Tibial nerve (tissue), 4 donors: ENCODE measurements at regions not wholly inside any gene's neighbourhood (a gene's known extent, or its start where the extent isn't known, plus 50 kb on each side); places are given as distances from the start of the nearest gene placed in this dataset.

ENCODE experiments used
- DNase-seq, 2 donors: peaks; one replicate each; pipeline ENCODE4 v3.0.0-alpha.2; 2019; ENCODE audit warnings: low spot score in 2 of 2
- H3K27ac ChIP-seq, 4 donors: fragments of 200-600 bp; sonication (generic) in 3 of 4; one replicate each; pipeline ENCODE4 v1.5.1; 2017 to 2019; ENCODE audit warnings: mild to moderate bottlenecking in 1 of 4
- H3K27me3 ChIP-seq, 2 donors: fragments of 200-600 bp; sonication (generic) in 1 of 2; one replicate each; pipeline versions ENCODE4 v1.5.1 to v1.6.0; 2017 to 2019
- H3K36me3 ChIP-seq, 3 donors: fragments of 200-600 bp; sonication (generic); one replicate each; pipeline ENCODE4 v1.5.1; 2018 to 2019
- H3K4me1 ChIP-seq, 4 donors: fragments of 200-600 bp; sonication (generic) in 3 of 4; one replicate each; pipeline ENCODE4 v1.5.1; 2017 to 2019
- H3K4me3 ChIP-seq, 4 donors: fragments of 200-600 bp; sonication (generic) in 3 of 4; one replicate each; pipeline ENCODE4 v1.5.1; 2017 to 2019; ENCODE audit warnings: mild to moderate bottlenecking in 1 of 4, moderate library complexity in 1 of 4
- H3K9me3 ChIP-seq, 4 donors: fragments of 200-600 bp; sonication (generic) in 3 of 4; one replicate each; pipeline ENCODE4 v1.5.1; 2017 to 2019
- EP300 ChIP-seq, 2 donors: sonication (generic); formaldehyde crosslinking; IDR thresholded peaks; one replicate each; pipeline ENCODE4 v1.6.1; 2017; ENCODE audit warnings: antibody characterized with exemption in 2 of 2, mild to moderate bottlenecking in 1 of 2
- POLR2A ChIP-seq, 2 donors: fragments of 450-650 bp; IDR thresholded peaks; one replicate each; pipeline ENCODE4 v1.6.1; 2017; ENCODE audit warnings: antibody characterized with exemption in 2 of 2, mild to moderate bottlenecking in 2 of 2, moderate library complexity in 2 of 2
- WGBS, 2 donors: methylation state at CpG; one replicate each; pipeline ENCODE4 v1.1.5; 2018; 5-methylcytosine and 5-hydroxymethylcytosine counted together
- TF ChIP-seq, protein P1 (sequence below), 5 experiments: fragments of 200-600 bp in 3 of 5; fragments of 450-650 bp in 2 of 5; sonication (generic) in 3 of 5; IDR thresholded peaks; one replicate each; pipeline ENCODE4 v1.5.1; 2016 to 2019; ENCODE audit warnings: antibody characterized with exemption in 5 of 5, mild to moderate bottlenecking in 3 of 5, moderate library complexity in 2 of 5

DNA sequence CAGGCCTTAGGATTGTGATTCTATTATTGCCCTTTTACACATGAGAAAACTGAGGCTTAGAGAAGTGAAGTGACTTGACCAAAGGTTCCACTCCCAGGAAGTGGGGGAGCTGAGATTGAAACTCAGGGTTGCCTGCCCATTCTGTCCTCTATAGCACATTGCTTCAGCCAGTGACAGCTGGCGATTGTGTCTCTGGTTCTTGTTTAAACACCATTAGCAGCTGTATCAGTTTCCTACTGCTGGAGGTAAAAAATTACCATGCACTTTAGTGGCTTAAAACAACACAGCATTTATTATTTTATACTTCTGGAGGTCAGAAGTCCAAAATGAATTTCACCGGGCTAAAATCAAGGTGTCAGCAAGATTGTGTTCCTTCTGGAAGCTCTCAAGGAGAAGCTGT lies 205.8 kb upstream of the MAMLD1 start:
- no peaks in the 10 kb centered on the region for H3K36me3 ChIP-seq
- 52 to 78% methylated on average over 2 of the region's 2 CpGs for WGBS, 2 donors
- H3K27me3 ChIP-seq: no peaks in the 10 kb centered on the region
- no peaks in the 10 kb centered on the region for H3K4me1 ChIP-seq
- no peak for TF ChIP-seq POLR2A (IDR thresholded peaks at IDR 0.05)
- TF ChIP-seq, protein P1, sequence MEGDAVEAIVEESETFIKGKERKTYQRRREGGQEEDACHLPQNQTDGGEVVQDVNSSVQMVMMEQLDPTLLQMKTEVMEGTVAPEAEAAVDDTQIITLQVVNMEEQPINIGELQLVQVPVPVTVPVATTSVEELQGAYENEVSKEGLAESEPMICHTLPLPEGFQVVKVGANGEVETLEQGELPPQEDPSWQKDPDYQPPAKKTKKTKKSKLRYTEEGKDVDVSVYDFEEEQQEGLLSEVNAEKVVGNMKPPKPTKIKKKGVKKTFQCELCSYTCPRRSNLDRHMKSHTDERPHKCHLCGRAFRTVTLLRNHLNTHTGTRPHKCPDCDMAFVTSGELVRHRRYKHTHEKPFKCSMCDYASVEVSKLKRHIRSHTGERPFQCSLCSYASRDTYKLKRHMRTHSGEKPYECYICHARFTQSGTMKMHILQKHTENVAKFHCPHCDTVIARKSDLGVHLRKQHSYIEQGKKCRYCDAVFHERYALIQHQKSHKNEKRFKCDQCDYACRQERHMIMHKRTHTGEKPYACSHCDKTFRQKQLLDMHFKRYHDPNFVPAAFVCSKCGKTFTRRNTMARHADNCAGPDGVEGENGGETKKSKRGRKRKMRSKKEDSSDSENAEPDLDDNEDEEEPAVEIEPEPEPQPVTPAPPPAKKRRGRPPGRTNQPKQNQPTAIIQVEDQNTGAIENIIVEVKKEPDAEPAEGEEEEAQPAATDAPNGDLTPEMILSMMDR (IDR thresholded peaks at IDR 0.05): no peak
- no peak for TF ChIP-seq EP300 (IDR thresholded peaks at IDR 0.05)
- no peaks in the 10 kb centered on the region for H3K9me3 ChIP-seq
- DNase-seq: no peak
- no peak overlapping the region for H3K4me3 ChIP-seq
- no peak overlapping the region for H3K27ac ChIP-seq

DNA sequence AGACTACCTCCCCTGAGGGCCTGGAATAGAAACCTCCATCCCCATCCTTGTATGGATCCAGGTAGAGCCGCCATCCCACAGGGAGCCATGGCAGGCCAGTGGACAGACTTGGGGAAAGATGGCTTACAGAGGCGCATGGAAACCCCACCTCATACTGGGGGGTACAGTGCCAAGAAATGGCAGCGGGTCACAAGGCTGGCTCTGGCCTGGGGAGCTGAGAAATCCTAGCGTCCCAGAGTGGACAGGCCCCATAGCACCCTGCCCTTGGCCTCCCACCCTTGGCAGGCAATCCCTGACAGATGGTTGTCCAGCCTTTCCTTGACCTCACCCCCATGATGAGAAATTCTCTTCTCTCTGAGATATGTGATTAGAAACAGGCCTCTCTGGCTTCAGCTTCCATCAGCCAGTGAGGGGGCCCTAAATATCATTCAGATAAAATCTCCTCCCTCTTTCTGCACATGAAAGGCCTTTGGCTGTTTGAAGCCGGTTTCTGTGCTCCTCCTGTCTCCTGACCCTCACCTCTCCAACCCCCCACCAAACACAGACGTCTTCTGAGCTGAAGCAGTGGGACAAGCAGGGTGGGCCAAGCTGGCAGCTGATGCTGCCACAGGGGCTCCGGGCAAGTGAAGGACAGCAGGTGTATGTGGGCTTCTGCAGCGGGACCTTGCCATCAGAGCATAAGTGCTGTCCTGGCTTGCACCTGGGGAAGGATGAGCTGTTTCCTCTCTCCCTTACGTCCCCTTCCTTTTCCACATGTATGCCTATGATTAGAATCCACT lies 204.4 kb upstream of the MAMLD1 start:
- TF ChIP-seq EP300 (IDR thresholded peaks at IDR 0.05) (no peak), POLR2A (IDR thresholded peaks at IDR 0.05) (no peak)
- TF ChIP-seq, protein P1 (IDR thresholded peaks at IDR 0.05): no peak
- H3K27me3 ChIP-seq: no peaks in the 10 kb centered on the region
- H3K9me3 ChIP-seq: no peaks in the 10 kb centered on the region
- WGBS, 2 donors: 71 to 89% methylated on average over 9 of the region's 9 CpGs
- no peak overlapping the region for H3K4me3 ChIP-seq
- DNase-seq: no peak
- H3K27ac ChIP-seq: no peak overlapping the region
- H3K4me1 ChIP-seq: no peaks in the 10 kb centered on the region
- no peaks in the 10 kb centered on the region for H3K36me3 ChIP-seq

DNA sequence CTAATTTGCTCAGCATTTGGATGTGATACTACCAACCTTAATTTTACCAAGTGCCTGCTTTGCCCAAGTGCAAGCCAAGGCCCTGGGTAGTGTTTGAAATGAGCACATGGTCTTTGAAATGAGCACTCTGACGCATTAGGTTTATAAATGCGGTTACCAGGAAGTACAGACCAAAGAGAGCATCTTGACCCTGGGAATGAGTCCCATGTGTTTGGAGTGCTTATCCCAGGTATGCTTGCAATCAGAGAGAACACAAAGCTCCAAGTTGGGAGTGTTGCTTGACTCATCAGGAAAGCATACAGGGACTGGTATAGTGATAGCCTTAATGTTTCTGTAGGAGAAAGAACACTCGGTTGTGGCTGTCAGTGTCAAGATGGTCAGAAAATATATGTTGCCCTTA lies 203.6 kb upstream of the MAMLD1 start:
- no peak for DNase-seq
- H3K4me3 ChIP-seq: no peak overlapping the region
- H3K4me1 ChIP-seq: no peaks in the 10 kb centered on the region
- no peaks in the 10 kb centered on the region for H3K27me3 ChIP-seq
- H3K36me3 ChIP-seq: no peaks in the 10 kb centered on the region
- TF ChIP-seq, protein P1 (IDR thresholded peaks at IDR 0.05): no peak
- TF ChIP-seq POLR2A (IDR thresholded peaks at IDR 0.05): no peak
- TF ChIP-seq EP300 (IDR thresholded peaks at IDR 0.05): no peak
- H3K9me3 ChIP-seq: no peaks in the 10 kb centered on the region
- 81 to 89% methylated on average over 3 of the region's 3 CpGs for WGBS, 2 donors
- no peak overlapping the region for H3K27ac ChIP-seq

DNA sequence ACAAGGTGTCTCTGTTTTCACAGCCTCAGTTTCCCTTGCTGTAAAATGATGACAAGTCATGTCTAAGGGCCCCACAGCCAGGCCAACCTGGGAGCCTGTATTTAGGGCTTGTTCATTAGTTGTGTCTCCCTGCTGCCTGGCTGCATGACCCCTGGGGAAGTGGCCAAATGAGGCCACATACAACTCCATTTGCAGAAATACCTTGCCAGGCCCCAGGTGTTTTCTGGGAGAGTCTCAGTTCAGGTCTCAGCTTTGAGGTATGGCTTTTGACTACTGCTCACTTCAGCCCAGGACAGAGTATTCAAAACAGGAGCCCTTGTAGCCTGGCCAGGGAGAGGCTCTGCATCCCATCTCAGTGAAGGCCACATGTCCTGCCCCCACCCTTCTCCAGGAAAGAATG lies 202.5 kb upstream of the MAMLD1 start:
- no peak for DNase-seq
- Histone ChIP-seq H3K4me3 (no peak overlapping the region), H3K9me3 (no peaks in the 10 kb centered on the region), H3K36me3 (no peaks in the 10 kb centered on the region), H3K27ac (no peak overlapping the region), H3K27me3 (no peaks in the 10 kb centered on the region), H3K4me1 (no peaks in the 10 kb centered on the region)
- TF ChIP-seq POLR2A (IDR thresholded peaks at IDR 0.05): no peak
- TF ChIP-seq, protein P1 (IDR thresholded peaks at IDR 0.05): no peak
- no peak for TF ChIP-seq EP300 (IDR thresholded peaks at IDR 0.05)

DNA sequence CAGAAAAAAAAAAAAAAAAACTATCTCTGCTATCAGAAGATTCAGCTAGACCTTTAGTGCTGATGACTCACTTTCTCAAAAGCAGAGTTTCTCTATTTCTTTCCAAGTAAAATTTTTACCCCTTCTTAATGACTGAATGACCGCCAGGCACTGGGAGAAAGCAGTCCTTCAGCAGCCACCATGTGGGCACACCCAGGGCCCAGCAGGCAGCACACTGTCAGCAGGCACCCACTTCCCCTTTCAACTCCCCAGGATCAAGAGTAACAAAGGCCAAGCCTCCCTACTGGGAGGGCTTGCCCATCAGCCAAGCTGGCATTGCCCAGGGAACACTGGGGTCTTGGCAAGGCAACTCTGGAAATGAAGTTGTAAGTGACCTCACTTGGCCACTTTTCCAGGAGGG lies 201.9 kb upstream of the MAMLD1 start:
- H3K27ac ChIP-seq: no peak overlapping the region
- H3K36me3 ChIP-seq: no peaks in the 10 kb centered on the region
- H3K4me1 ChIP-seq: no peaks in the 10 kb centered on the region
- H3K27me3 ChIP-seq: no peaks in the 10 kb centered on the region
- no peak for DNase-seq
- 68 to 71% methylated on average over 1 of the region's 1 CpG for WGBS, 2 donors
- no peaks in the 10 kb centered on the region for H3K9me3 ChIP-seq
- TF ChIP-seq POLR2A (IDR thresholded peaks at IDR 0.05): no peak
- TF ChIP-seq, protein P1 (IDR thresholded peaks at IDR 0.05): no peak
- TF ChIP-seq EP300 (IDR thresholded peaks at IDR 0.05): no peak
- H3K4me3 ChIP-seq: no peak overlapping the region
